Tibial artery (tissue), 4 donors: ENCODE measurements at regions not wholly inside any gene's neighbourhood (a gene's known extent, or its start where the extent isn't known, plus 50 kb on each side); places are given as distances from the start of the nearest gene placed in this dataset.
"Not testable (repeated sequence)": the region's sequence is repeated elsewhere in the genome, so short reads cannot be mapped to it uniquely, and the experiment has no call there.

ENCODE experiments used
- DNase-seq, 2 donors: peaks; one replicate each; pipeline ENCODE4 v3.0.0-alpha.2; 2019
- H3K27ac ChIP-seq, 2 donors: fragments of 200-600 bp; sonication (generic) in 1 of 2; 1 replicate in 1 of 2; 2 replicates in 1 of 2; pipeline ENCODE4 v1.5.1; 2018 to 2019; ENCODE audit warnings: mild to moderate bottlenecking in 1 of 2
- H3K27me3 ChIP-seq, 2 donors: fragments of 200-600 bp; sonication (generic) in 1 of 2; one replicate each; pipeline versions ENCODE4 v1.5.1 to v1.6.0; 2016 to 2019
- H3K36me3 ChIP-seq, 3 donors: fragments of 200-600 bp; sonication (generic) in 2 of 3; one replicate each; pipeline ENCODE4 v1.5.1; 2016 to 2019; ENCODE audit warnings: mild to moderate bottlenecking in 2 of 3
- H3K4me1 ChIP-seq, 4 donors: fragments of 200-600 bp; sonication (generic) in 2 of 4; 1 replicate in 3 of 4; 2 replicates in 1 of 4; pipeline ENCODE4 v1.5.1; 2016 to 2019
- H3K4me3 ChIP-seq, 2 donors: fragments of 200-600 bp; sonication (generic) in 1 of 2; 1 replicate in 1 of 2; 2 replicates in 1 of 2; pipeline ENCODE4 v1.5.1; 2018 to 2019; ENCODE audit warnings: mild to moderate bottlenecking in 2 of 2
- H3K9me3 ChIP-seq, 3 donors: fragments of 200-600 bp; sonication (generic) in 1 of 3; one replicate each; pipeline ENCODE4 v1.5.1; 2016 to 2019
- intact Hi-C: fragments of 100-400 bp; cut with DNase I; formaldehyde crosslinking; loops from one replicate; pipeline ENCODE4 v1.15.0; 2023; ENCODE audit warnings: low total_unique reads
- TF ChIP-seq, protein P1 (sequence below), 2 experiments: fragments of 200-600 bp in 1 of 2; fragments of 450-650 bp in 1 of 2; IDR thresholded peaks; one replicate each; pipeline ENCODE4 v1.5.1; 2017 to 2019; ENCODE audit warnings: antibody characterized with exemption in 2 of 2, mild to moderate bottlenecking in 1 of 2, moderate library complexity in 1 of 2

DNA sequence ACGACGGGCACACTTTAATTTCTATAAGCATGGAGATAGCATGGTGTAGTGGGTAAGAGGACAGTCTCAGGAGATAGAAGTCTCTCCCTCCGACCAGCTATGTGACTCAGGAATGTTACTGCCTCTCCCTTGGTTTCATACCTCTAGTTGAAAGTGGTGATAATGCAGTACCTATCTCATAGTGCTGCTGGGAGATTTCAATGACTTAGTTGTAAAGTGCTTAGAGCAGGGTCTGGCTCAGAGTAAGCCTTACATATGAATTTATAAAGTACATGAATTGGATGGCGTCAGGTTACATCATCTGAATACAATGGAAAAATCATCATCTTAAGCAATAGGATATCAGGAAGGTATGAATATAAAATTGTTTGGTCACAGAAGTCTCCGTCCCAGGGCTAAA is 952.8 kb upstream of the EDIL3 start:
- no peak overlapping the region for H3K27ac ChIP-seq
- H3K9me3 ChIP-seq = no peaks in the 10 kb centered on the region
- no peaks in the 10 kb centered on the region for H3K36me3 ChIP-seq
- intact Hi-C loops = no loop called here
- TF ChIP-seq, protein P1, sequence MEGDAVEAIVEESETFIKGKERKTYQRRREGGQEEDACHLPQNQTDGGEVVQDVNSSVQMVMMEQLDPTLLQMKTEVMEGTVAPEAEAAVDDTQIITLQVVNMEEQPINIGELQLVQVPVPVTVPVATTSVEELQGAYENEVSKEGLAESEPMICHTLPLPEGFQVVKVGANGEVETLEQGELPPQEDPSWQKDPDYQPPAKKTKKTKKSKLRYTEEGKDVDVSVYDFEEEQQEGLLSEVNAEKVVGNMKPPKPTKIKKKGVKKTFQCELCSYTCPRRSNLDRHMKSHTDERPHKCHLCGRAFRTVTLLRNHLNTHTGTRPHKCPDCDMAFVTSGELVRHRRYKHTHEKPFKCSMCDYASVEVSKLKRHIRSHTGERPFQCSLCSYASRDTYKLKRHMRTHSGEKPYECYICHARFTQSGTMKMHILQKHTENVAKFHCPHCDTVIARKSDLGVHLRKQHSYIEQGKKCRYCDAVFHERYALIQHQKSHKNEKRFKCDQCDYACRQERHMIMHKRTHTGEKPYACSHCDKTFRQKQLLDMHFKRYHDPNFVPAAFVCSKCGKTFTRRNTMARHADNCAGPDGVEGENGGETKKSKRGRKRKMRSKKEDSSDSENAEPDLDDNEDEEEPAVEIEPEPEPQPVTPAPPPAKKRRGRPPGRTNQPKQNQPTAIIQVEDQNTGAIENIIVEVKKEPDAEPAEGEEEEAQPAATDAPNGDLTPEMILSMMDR (IDR thresholded peaks at IDR 0.05) = no peak
- H3K27me3 ChIP-seq = no peaks in the 10 kb centered on the region
- no peak overlapping the region for H3K4me3 ChIP-seq
- no peak for DNase-seq
- no peaks in the 10 kb centered on the region for H3K4me1 ChIP-seq

DNA sequence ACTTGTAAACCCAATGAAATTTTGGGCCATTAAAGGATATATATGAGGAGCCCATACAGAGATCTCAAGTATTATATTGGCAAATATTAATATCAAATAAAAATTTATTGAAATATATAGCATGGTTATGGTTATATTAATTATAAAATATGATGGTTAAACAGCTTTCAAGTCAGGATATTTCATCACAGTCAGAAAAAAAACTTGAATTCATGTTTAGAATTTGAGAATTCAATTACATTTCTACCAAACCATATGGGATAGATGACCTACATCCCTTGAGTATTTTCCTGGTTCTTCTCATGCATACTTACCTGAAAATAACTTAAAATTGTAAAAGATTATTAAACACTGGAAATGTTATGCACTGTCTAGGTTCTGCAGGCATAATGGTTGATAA is 956.1 kb upstream of the EDIL3 start:
- intact Hi-C loops = no loop called here
- H3K27ac ChIP-seq = no peak overlapping the region
- H3K36me3 ChIP-seq = no peaks in the 10 kb centered on the region
- no peak for DNase-seq
- TF ChIP-seq, protein P1 (IDR thresholded peaks at IDR 0.05) = no peak
- no peaks in the 10 kb centered on the region for H3K27me3 ChIP-seq
- no peaks in the 10 kb centered on the region for H3K4me1 ChIP-seq
- no peaks in the 10 kb centered on the region for H3K9me3 ChIP-seq
- no peak overlapping the region for H3K4me3 ChIP-seq

DNA sequence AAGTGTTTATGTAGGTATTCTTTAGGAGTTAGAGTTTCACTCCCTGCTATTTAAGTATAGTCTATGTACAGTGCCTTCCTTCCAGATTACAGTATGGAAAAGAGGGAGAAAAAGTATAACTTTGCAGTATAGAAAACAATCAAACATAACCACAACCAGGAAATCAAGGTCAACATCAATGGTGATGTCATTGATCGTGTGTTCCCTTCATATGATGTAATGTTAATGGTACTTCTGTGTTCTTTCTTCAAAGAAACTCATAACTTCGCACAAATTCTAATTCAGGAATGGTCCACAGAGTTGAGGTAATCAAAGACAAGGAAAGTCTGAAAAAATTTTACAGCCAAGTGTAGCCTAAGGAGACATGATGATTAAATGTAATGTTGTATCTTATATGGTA is 961.1 kb upstream of the EDIL3 start:
- no peak overlapping the region for H3K27ac ChIP-seq
- intact Hi-C loops = no loop called here

DNA sequence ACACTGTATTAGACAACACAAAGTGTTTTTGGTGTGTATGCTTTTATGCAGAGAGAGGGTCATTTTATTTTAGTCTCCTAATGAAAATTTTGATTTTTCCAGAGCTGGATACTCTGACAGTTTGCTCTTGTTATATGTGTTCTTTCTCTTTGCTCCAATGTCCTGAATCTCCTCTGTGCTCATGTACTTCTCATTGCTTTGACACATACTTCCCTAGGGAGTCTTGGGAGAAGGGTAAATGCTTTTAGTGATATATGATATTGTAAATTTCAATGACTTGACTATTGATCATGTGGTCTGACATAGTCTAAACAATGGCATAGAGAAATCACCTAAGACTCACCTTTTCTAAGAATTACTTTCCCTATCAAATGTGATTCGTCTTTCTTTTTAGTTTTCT is 972.6 kb upstream of the EDIL3 start:
- DNase-seq = no peak
- no peaks in the 10 kb centered on the region for H3K36me3 ChIP-seq
- no peak overlapping the region for H3K4me3 ChIP-seq
- TF ChIP-seq, protein P1 (IDR thresholded peaks at IDR 0.05) = no peak
- no peaks in the 10 kb centered on the region for H3K27me3 ChIP-seq
- no peak overlapping the region for H3K27ac ChIP-seq
- H3K9me3 ChIP-seq = no peaks in the 10 kb centered on the region
- intact Hi-C loops = no loop called here
- H3K4me1 ChIP-seq = no peaks in the 10 kb centered on the region

More for the DNA sequence above, 961.1 kb upstream of the EDIL3 start:
- no peaks in the 10 kb centered on the region for H3K27me3 ChIP-seq
- no peak for DNase-seq
- no peaks in the 10 kb centered on the region for H3K36me3 ChIP-seq
- TF ChIP-seq, protein P1 (IDR thresholded peaks at IDR 0.05) = no peak
- H3K9me3 ChIP-seq = no peaks in the 10 kb centered on the region
- no peaks in the 10 kb centered on the region for H3K4me1 ChIP-seq
- H3K4me3 ChIP-seq = no peak overlapping the region

DNA sequence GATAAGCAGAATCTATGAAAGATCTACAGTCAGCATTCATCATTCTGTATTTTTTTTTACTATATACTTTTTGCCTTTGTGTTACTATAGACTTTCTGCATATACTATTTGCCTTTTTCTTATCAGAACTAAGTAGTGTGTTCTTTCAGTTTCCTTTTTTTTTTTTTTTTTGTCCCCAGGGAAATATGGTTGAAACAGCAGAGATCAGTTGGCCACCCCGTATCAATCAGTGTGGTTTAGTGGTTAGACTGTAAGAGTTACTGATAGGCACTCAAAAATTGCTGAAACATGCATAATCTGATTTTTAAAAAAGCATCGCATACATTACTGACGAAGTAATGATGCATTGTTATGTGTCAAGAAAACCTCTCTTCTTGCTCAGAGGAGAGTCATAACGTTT is 990.8 kb upstream of the EDIL3 start:
- intact Hi-C loops = no loop called here
- Histone ChIP-seq H3K4me3 (no peak overlapping the region), H3K9me3 (no peaks in the 10 kb centered on the region), H3K36me3 (no peaks in the 10 kb centered on the region), H3K27ac (no peak overlapping the region), H3K27me3 (no peaks in the 10 kb centered on the region), H3K4me1 (no peaks in the 10 kb centered on the region)
- TF ChIP-seq, protein P1 (IDR thresholded peaks at IDR 0.05) = no peak
- DNase-seq = no peak

DNA sequence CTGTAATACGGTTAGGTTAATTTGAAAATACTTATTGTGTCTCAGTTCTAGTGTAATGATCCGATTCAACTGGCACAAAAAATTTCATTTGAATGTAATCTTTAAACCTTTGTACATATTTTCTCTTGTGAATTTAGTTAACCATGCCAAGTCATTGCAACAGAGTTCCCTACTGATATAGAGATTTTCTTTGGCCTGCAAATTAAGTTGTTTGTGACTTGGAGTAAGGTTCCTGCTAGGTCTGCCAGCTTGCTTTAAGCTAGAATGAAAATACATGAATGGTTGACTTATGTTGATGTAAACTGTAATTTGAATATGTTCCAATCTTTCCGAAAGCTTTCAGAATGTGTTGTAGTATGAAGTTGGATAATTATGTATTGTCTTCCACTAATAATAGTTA is 1004.1 kb upstream of the EDIL3 start:
- H3K27me3 ChIP-seq = no peaks in the 10 kb centered on the region
- H3K9me3 ChIP-seq = peaks cover 0 to 3% (median 0%) of the 10 kb centered on the region in 3 donors
- no peaks in the 10 kb centered on the region for H3K36me3 ChIP-seq
- no peak overlapping the region for H3K4me3 ChIP-seq
- no peak overlapping the region for H3K27ac ChIP-seq
- intact Hi-C loops = no loop called here
- DNase-seq = no peak
- TF ChIP-seq, protein P1 (IDR thresholded peaks at IDR 0.05) = no peak
- no peaks in the 10 kb centered on the region for H3K4me1 ChIP-seq

DNA sequence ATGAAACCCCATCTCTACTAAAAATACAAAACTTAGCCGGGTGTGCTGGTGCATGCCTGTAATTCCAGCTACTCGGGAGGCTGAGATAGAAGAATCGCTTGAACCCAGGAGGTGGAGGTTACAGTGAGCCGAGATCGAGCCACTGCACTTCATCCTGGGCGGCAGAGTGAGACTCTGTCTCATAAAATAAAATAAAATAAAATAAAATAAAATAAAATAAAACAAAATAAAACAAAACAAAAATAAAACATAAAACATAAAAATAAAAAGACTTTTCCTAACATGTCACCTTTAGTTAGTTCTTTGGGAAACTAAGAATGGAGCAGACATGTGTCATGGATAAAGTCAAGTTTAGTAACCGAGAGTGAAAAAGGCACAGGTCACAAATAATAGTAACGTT is 1007.6 kb upstream of the EDIL3 start:
- intact Hi-C loops, H3K4me3 ChIP-seq, H3K36me3 ChIP-seq, H3K27me3 ChIP-seq, H3K27ac ChIP-seq, H3K9me3 ChIP-seq, DNase-seq, H3K4me1 ChIP-seq: not testable (repeated sequence)
